SK-N-MC (cell line): ENCODE measurements at regions not wholly inside any gene's neighbourhood (a gene's known extent, or its start where the extent isn't known, plus 50 kb on each side); places are given as distances from the start of the nearest gene placed in this dataset.
"Not testable (repeated sequence)": the region's sequence is repeated elsewhere in the genome, so short reads cannot be mapped to it uniquely, and the experiment has no call there.

ENCODE experiments used
- EZH2 ChIP-seq: fragments of 200-600 bp; sonication (generic); IDR thresholded peaks from one replicate; pipeline ENCODE4 v1.6.1; 2017; ENCODE audit warnings: antibody characterized with exemption
- POLR2AphosphoS5 ChIP-seq: IDR thresholded peaks from 2 replicates; pipeline ENCODE4 v1.6.1; 2012; ENCODE audit warnings: mild to moderate bottlenecking, low read depth, low read length, borderline replicate concordance

DNA sequence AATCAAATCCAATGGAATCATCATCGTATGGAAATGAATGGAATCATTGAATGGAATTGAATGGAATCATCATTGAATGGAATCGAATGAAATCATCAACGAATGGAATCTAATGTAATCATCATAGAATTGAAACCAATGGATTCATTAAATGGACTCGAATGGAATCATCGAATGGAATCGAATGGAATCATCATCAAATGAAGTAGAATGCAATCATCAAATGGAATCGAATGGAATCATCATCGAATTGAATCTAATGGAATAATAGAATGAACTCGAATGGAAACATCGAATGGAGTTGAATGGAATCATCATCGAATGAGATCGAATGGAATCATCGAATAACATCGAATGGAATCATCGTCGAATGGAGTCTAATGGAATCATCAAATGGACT, 232.8 kb downstream of the SHCBP1 start:
- not testable (repeated sequence) for TF ChIP-seq EZH2, POLR2AphosphoS5
